ELF-1 (cell line): ENCODE measurements at regions not wholly inside any gene's neighbourhood (a gene's known extent, or its start where the extent isn't known, plus 50 kb on each side); places are given as distances from the start of the nearest gene placed in this dataset.
"Not testable (repeated sequence)": the region's sequence is repeated elsewhere in the genome, so short reads cannot be mapped to it uniquely, and the experiment has no call there.

Experiments used
- DNase-seq: peaks from one replicate; pipeline ENCODE4 v3.0.0-alpha.2; 2016; ENCODE audit warnings: low read depth, low spot score

- DNase-seq: no peak
These were observed 144.8 kb upstream of the TNP1 start for GRCh38 chr2:217004656-217005055.

DNA sequence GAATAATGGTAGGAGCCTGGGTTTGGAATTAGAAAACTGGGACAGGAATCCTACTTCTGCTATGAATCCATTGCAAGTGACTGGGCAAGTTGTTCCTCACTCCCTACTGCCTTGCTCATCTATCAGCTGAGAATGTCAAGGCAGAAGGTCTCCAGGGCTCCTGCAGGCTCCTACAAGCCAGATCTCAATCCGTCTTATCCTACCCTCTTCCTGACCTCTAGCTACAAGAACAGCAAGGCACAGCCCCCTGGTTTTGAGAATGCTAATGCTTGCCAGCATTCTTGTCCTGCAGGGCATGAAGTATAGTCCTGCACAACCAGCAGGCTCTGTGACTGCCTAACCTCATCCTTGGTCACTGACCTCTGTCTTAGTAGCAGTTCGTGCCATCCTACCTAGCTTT, 141.9 kb upstream of the TNP1 start:
- peak; percentile 45 for DNase-seq

DNA sequence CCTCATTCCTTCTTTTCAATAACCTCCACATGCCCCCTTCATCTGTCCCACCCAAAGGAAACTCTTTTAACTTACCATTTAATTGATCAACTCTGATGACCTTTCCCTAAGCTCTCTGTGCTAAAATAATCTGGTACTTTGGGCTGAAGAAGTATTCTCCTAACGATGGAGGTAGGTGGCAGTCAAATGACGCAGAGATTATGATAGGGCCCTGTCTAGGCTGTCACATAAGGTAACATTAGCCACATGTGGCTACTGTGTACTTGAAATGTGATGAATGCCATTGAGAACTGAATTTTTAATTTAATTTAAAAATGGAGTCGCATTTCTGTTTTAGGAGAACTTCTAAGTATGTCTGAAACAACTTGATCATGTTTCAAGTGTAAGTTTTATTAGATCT, 140.5 kb upstream of the TNP1 start:
- DNase-seq: no peak

DNA sequence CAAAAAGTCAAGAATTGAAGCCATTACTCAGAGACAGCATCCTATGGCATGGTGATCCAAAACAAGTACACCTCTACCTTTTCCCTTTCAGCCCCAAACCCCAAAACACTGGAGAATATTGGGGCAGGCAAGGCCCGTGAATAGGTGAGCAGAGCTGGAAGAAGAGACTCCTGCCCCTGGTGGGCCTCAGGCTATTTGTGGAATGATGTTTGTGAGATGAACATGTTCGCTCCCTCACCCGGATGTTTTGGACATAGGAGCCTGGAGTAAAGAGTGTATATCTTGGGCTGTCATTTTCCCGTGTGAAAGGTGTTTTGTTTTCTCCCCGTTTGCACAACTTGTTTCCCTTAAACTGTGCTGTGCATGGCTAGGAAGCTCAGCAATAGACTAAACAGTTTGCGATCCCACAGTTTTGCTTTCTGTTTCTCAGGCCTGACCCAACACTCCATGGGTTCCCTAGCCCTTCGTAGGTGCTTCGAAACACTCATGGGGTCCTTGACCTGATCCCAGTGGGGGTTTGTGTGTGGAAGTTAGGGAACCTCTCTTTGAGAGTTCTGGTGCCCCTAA, 136.5 kb upstream of the TNP1 start:
- DNase-seq: no peak

DNA sequence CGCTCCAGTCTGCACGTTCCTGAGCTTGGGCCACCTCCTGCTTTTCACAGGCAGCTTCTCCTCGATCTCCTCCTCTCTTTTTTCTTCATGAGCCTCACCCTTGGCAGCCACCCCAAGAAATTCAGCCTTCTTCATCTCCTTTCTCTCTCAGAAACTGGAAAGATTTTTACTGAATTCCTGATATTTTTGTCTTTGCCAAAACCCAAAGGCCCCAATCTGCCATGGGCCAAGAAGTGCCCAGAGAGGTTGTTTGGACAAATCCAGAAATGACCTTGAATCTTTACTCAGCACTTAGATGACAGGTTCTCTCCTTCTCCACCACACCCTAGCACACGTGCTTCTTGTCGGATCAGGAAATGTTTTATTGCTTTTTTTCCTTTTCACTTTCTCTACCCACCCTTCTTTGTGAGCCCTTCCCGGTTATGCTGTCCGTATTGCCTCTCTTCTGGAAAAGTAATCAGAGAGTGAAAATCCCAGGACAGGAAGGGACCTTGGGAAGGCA, 134.5 kb upstream of the TNP1 start:
- no peak for DNase-seq

DNA sequence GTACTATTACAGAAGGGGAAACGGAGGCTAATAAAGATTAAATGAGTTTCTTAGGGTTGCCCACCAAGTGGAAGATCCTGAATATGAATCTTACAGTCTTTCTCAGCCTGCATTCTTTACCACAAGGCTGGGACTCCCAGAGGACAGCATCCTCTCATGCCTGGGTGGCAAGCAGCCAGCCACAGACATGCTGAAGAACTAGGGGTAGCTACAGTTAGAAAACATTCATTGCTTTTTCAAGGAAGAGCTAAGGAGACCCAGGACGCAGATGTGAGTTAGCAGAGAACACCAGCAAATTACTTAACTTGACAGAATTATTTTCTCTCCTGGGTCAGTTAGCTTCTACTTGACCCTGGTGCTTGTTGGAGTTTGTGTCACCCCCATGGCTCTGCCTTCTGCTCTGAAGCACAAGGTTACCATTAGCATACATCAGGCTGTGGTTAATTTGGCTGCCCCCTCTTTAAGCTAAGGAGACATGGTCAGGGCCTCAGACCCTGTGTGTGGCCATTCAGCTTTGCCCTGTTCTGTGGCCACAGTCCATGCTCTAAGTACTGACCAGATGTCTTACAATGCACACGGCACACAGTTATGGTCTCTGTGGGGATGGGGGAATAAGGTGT, 132.3 kb upstream of the TNP1 start:
- DNase-seq: no peak

DNA sequence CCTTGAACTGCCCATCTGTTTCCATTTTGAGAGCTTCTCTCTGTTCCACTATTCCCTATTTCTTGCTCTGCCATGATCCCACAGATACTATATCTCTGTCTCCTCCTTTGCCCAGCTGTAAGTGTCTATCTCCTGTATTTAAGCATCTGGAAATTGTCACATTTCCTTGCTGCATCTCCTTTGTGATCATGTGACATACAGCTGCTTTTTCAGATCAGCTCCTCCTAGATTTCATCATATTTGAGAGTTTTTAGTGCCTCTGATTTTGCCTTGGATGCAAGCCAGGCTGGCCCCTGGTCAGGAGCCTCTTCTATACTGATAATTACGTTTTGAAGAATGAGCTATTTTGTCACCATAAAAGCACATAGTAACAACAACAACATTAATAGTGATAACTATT, 131.7 kb upstream of the TNP1 start:
- DNase-seq: no peak

DNA sequence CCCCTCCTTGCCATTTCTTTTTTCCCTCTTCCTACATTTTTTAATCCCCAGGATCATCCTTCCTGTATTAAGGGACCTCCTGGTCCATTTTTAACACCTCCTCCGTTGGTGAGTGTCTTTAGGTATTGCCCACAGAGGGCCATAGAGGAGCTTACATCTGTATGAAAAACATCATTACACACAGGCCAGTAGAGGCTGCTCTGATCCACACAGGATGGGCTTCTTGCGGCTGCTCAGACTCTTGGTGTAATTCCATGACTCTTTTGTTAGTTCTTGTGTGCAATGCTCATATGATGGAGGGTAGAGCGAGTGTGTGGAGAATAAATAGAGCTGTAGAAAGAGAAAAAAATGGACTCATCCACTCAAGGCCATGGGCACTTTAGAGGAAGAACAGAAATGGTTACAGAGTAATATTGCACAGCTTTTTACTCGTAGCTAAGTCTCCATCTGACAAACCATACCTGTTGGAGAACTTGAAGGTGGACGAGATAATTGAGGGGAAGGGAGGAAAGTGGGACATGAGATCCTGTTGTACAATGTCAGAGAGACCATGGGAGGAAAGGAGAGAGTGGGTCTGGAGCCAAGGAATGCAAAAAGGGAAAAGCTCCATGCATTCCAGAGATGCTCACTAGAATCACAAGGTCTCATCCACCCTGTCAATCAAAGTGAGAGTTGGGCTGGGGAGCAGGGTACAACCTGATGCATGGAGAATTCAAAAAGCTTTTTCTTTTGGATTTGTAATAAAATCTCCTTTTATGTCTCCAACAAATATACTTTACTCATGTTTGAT, 129.7 kb upstream of the TNP1 start:
- DNase-seq: peak; percentile 10

- no peak for DNase-seq
These were observed 127.5 kb upstream of the TNP1 start for GRCh38 chr2:216987252-216987821.

DNA sequence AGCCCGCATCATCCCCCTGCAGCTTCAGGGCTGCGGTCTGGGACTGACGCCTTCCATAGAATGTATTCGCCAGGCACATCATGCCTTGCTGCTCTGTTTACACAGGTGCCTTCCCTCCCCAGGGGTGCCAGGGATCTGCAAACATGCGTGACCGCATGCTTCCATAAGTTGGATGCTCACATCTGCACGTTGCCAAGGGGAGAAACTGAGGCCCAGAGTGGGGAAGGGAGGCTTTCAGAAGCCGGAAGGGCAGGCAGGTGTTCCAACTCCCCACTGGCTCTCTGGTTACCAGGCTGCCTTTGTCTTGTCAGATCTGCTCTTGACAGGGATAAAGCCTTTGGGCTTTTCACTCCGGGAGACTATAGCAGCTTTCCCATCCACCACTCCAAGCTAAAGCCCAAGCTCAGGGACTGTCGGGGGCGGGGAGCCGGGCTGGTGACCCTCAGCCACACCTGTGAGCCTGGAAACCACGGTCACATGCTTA, 125.8 kb upstream of the TNP1 start:
- DNase-seq: peak; percentile 62

GRCh38 chr2:216984937-216985336, 125.1 kb upstream of the TNP1 start:
- no peak for DNase-seq

DNA sequence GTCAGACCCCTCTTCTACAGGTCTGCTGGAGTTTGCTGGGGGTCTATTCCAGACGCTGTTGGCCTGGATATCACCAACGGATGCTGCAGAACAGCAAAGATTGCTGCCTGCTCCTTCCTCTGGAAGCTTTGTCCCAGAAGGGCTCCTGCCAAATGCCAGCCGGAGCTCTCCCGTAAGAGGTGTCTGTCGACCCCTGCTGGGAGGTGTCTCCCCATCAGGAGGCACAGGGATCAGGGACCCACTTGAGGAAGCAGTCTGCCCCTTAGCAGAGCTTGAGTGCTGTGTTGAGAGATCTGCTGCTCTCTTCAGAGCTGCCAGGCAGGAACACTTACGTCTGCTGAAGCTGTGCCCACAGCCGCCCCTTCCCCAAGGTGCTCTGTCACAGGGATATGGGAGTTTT, 122.1 kb upstream of the TNP1 start:
- peak; percentile 4 for DNase-seq

GRCh38 chr2:216980510-216980909, 120.6 kb upstream of the TNP1 start:
- not testable (repeated sequence) for DNase-seq

DNA sequence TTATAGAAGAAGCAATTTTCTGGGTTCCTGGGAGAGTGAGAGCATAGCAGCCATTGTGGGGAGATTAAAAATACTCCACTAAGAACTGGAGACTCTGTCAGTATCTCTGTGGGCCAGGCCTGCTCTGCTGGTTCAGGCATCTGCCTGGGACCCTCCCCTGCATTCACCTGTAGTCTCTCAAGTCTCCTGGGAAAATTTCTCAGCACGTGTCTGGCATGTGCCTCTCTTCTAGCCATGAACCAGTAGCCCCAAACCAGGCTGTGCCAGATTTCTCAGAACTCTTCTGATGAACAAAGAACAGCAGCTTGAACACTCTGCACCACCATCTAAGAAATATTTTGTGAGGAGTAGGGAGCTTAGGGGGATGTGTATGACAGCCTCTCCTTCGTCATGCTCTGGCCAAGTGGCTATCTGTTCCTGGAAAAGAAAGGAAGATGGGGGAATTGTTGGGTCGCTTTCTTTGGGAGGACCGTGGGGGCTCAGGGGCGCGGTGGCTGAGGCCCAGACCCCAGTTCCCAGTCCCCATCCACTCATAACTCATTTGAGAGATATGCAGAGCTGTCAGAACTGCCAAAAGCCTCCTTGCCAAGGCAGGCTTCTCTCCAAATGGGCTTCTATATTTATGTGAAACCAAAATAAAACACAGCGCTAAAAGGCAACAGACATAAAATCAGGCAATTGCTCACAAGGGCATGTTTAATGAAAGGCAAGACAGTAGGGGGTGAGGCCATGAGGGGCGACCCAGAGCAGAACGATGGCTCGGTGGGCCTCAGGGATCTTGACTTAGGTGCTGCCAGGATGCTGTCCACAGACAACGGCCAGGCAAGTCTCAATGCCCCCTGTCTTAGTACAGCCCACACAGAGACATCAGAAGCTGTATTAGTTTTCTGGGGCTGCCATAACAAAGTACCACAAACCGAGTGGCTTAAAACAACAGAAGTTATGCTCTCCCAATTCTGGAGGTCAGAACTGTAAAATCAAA, 114.7 kb upstream of the TNP1 start:
- no peak for DNase-seq

DNA sequence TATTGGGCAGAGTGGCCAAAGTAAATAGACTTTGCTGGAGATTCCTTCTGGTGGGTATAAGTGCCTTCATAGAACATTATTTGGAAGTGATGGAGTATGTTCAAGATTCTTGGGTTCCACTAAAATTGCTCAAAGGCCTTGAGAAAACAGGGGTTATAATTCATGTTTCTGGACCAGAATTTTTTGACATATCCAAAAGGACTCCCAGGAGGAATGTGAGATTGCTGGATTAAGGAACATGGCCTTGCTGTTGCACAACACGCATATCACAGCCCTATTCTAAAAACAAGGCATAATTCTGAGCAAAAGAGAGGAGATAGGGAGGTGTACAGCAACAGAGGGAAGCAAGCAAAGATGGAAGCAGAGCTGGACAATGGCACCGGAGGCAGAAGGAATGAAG, 111.7 kb upstream of the TNP1 start:
- no peak for DNase-seq

DNA sequence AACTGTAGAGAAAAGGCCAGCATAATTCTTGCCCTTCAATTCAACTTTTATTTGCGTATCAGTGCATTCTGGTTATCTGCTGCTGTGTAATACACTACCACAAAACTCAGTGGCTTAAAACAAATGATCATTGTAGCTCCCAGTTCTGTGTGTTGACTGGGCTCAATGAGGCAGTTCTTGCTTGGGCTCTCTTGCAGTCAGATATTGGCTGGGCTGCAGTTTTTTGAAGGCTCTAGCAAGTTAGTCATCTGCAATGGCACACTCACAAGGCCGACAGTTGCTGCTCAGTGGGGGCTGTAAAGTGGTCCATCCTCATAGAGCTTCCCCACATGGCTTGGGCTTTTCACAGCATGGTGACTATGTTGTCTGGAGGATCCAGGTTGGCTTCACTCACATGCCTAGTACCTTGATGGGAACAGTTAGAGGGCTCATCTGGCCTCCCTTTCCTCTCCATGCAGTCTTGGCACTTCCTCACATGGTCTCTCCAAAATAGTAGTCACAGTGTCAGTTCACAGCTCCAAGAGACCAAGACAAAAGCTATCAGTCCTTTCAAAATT, 110.6 kb upstream of the TNP1 start:
- DNase-seq: no peak

- DNase-seq: no peak
These were observed 108.0 kb upstream of the TNP1 start for GRCh38 chr2:216967889-216968288.

- no peak for DNase-seq
These were observed 100.9 kb upstream of the TNP1 start for GRCh38 chr2:216960671-216961268.

DNA sequence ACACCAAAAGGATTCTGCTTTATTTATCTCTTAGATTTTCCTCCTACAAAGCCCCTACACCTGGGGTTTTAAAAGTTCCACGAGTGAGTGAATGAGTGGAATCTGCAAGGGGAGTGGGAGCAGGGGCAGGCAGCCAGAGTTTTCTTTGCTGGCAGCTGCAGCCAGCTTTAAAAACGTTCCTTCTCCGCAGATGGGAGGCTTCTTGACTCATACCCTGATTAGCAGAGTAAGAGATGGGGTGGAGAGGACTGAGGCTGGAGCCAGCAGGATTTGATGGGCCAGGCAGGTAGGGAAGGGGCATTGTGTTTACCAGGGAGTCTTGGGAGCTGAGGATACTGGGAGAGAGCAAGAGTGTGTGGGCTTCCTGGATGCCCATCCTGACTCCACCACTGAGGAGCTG, 99.6 kb upstream of the TNP1 start:
- DNase-seq: no peak

- DNase-seq: no peak
These were observed 97.1 kb upstream of the TNP1 start for GRCh38 chr2:216956820-216957493.
